Renal pelvis (tissue), 1 donor: ENCODE measurements at regions not wholly inside any gene's neighbourhood (a gene's known extent, or its start where the extent isn't known, plus 50 kb on each side); places are given as distances from the start of the nearest gene placed in this dataset.
"Not testable (repeated sequence)": the region's sequence is repeated elsewhere in the genome, so short reads cannot be mapped to it uniquely, and the experiment has no call there.

ENCODE experiments used
- DNase-seq: peaks from one replicate; pipeline ENCODE4 v3.0.0-alpha.2; 2013

- no peak for DNase-seq
Observed at GRCh38 chr10:64115908-64116643, 594.9 kb downstream of the REEP3 start.

- no peak for DNase-seq
Observed at GRCh38 chr10:64116707-64117106, 595.5 kb downstream of the REEP3 start.

GRCh38 chr10:64118736-64119135, 597.5 kb downstream of the REEP3 start:
- no peak for DNase-seq

- not testable (repeated sequence) for DNase-seq
Observed at GRCh38 chr10:64120301-64120980, 599.2 kb downstream of the REEP3 start.

- no peak for DNase-seq
Observed at GRCh38 chr10:64130152-64130551, 609.0 kb downstream of the REEP3 start.

GRCh38 chr10:64134676-64135075, 613.5 kb downstream of the REEP3 start:
- no peak for DNase-seq

GRCh38 chr10:64142395-64142794, 621.2 kb downstream of the REEP3 start:
- DNase-seq: no peak

- DNase-seq: no peak
Observed at GRCh38 chr10:64148607-64149006, 627.4 kb downstream of the REEP3 start.

- no peak for DNase-seq
Observed at GRCh38 chr10:64156166-64156565, 635.0 kb downstream of the REEP3 start.

GRCh38 chr10:64158551-64158950, 637.4 kb downstream of the REEP3 start:
- DNase-seq: no peak

- DNase-seq: no peak
Observed at GRCh38 chr10:64159910-64160872, 639.0 kb downstream of the REEP3 start.

GRCh38 chr10:64170791-64171190, 649.6 kb downstream of the REEP3 start:
- DNase-seq: no peak

- no peak for DNase-seq
Observed at GRCh38 chr10:64173826-64174225, 652.6 kb downstream of the REEP3 start.

GRCh38 chr10:64174666-64175255, 653.6 kb downstream of the REEP3 start:
- no peak for DNase-seq

- no peak for DNase-seq
Observed at GRCh38 chr10:64175271-64175962, 654.2 kb downstream of the REEP3 start.

- no peak for DNase-seq
Observed at GRCh38 chr10:64182671-64183070, 661.5 kb downstream of the REEP3 start.

GRCh38 chr10:64191286-64191685, 670.1 kb downstream of the REEP3 start:
- peak; percentile 26 for DNase-seq

- DNase-seq: no peak
Observed at GRCh38 chr10:64196638-64197315, 675.6 kb downstream of the REEP3 start.

- DNase-seq: no peak
Observed at GRCh38 chr10:64201936-64202335, 680.7 kb downstream of the REEP3 start.

- not testable (repeated sequence) for DNase-seq
Observed at GRCh38 chr10:64204504-64204903, 683.3 kb downstream of the REEP3 start.

- no peak for DNase-seq
Observed at GRCh38 chr10:64206409-64206808, 685.2 kb downstream of the REEP3 start.
